Loucy (cell line): ENCODE measurements at regions not wholly inside any gene's neighbourhood (a gene's known extent, or its start where the extent isn't known, plus 50 kb on each side); places are given as distances from the start of the nearest gene placed in this dataset.

Experiments used
- H2AFZ ChIP-seq: fragments of 200-600 bp; sonication (generic); 2 replicates; pipeline ENCODE4 v1.6.0; 2016; ENCODE audit warnings: antibody characterized with exemption, mild to moderate bottlenecking, low read length, moderate library complexity
- H3F3A ChIP-seq: fragments of 200-600 bp; 2 replicates; pipeline ENCODE4 v1.6.0; 2016; ENCODE audit warnings: antibody characterized with exemption, low read depth, mild to moderate bottlenecking
- H3K27me3 ChIP-seq: fragments of 200-600 bp; sonication (generic); 2 replicates; pipeline ENCODE4 v1.6.1; 2014; ENCODE audit warnings: low read length, mild to moderate bottlenecking; ENCODE audit not compliant: insufficient read depth, poor library complexity, severe bottlenecking
- H3K36me3 ChIP-seq: fragments of 200-600 bp; sonication (generic); 2 replicates; pipeline ENCODE4 v1.6.1; 2016; ENCODE audit warnings: low read length; ENCODE audit not compliant: insufficient read depth
- H3K4me1 ChIP-seq: fragments of 200-600 bp; sonication (generic); 2 replicates; pipeline ENCODE4 v1.5.1; 2014; ENCODE audit warnings: low read length, mild to moderate bottlenecking; ENCODE audit not compliant: insufficient read depth, poor library complexity, severe bottlenecking
- H3K4me2 ChIP-seq: fragments of 200-600 bp; sonication (generic); 2 replicates; pipeline ENCODE4 v1.6.0; 2014; ENCODE audit warnings: antibody characterized with exemption, low read length, low read depth, mild to moderate bottlenecking; ENCODE audit not compliant: poor library complexity, severe bottlenecking
- H3K4me3 ChIP-seq: fragments of 200-600 bp; sonication (generic); 2 replicates; pipeline ENCODE4 v1.5.1; 2014; ENCODE audit warnings: low read length, mild to moderate bottlenecking, mixed read lengths; ENCODE audit not compliant: poor library complexity, severe bottlenecking
- H3K79me2 ChIP-seq: fragments of 200-600 bp; sonication (generic); 2 replicates; pipeline ENCODE4 v1.6.1; 2014; ENCODE audit warnings: low read length; ENCODE audit not compliant: insufficient read depth
- H3K9ac ChIP-seq: fragments of 200-600 bp; sonication (generic); 2 replicates; pipeline ENCODE4 v1.6.0; 2014; ENCODE audit warnings: mild to moderate bottlenecking, low read depth, low read length, moderate library complexity; ENCODE audit not compliant: poor library complexity, severe bottlenecking
- H3K9me2 ChIP-seq: fragments of 200-600 bp; sonication (generic); replicated peaks from 2 replicates; pipeline ENCODE4 v1.6.1; 2016; ENCODE audit warnings: low read depth, low read length, mixed read lengths
- H3K9me3 ChIP-seq: fragments of 200-600 bp; sonication (generic); 2 replicates; pipeline ENCODE4 v1.6.1; 2014; ENCODE audit warnings: mild to moderate bottlenecking, antibody characterized with exemption, low read length, low read depth; ENCODE audit not compliant: insufficient read depth
- H4K20me1 ChIP-seq: fragments of 200-600 bp; sonication (generic); 2 replicates; pipeline ENCODE4 v1.6.0; 2014; ENCODE audit warnings: antibody characterized with exemption, low read length, mild to moderate bottlenecking; ENCODE audit not compliant: insufficient read depth, poor library complexity, severe bottlenecking
- CTCF ChIP-seq: fragments of 200-600 bp; sonication (generic); conservative IDR thresholded peaks from 2 replicates; pipeline ENCODE4 v1.5.1; 2014; ENCODE audit warnings: mild to moderate bottlenecking, antibody characterized with exemption, low read length
- EZH2phosphoT487 ChIP-seq: fragments of 200-600 bp; IDR thresholded peaks from 2 replicates; pipeline ENCODE4 v1.6.1; 2018; ENCODE audit warnings: antibody characterized with exemption, mild to moderate bottlenecking, moderate library complexity, borderline replicate concordance

- TF ChIP-seq CTCF (no peak), EZH2phosphoT487 (no peak)
- no peaks in the 10 kb centered on the region for H3K27me3 ChIP-seq
- peaks cover 25% of the 10 kb centered on the region for H3K4me1 ChIP-seq
- no peaks in the 10 kb centered on the region for H3K9me3 ChIP-seq
- H4K20me1 ChIP-seq, result no peaks in the 10 kb centered on the region
- no peaks in the 10 kb centered on the region for H3K9me2 ChIP-seq
- no peak overlapping the region for H3K4me3 ChIP-seq
- H3K9ac ChIP-seq, result no peak overlapping the region
- H3K79me2 ChIP-seq, result no peaks in the 10 kb centered on the region
- H3K4me2 ChIP-seq, result no peak overlapping the region
- no peaks in the 10 kb centered on the region for H3F3A ChIP-seq
- H2AFZ ChIP-seq, result no peak overlapping the region
- no peaks in the 10 kb centered on the region for H3K36me3 ChIP-seq
Measured at GRCh38 chr9:91036356-91036755, 234.7 kb downstream of the SYK start.

- no peaks in the 10 kb centered on the region for H3K36me3 ChIP-seq
- TF ChIP-seq EZH2phosphoT487 (no peak), CTCF (peak; percentile 60)
- peaks cover 25% of the 10 kb centered on the region for H3K4me1 ChIP-seq
- H4K20me1 ChIP-seq, result no peaks in the 10 kb centered on the region
- H3K9ac ChIP-seq, result no peak overlapping the region
- H2AFZ ChIP-seq, result no peak overlapping the region
- peak overlapping the region; percentile 11 for H3K4me2 ChIP-seq
- H3K9me2 ChIP-seq, result no peaks in the 10 kb centered on the region
- H3K4me3 ChIP-seq, result no peak overlapping the region
- no peaks in the 10 kb centered on the region for H3F3A ChIP-seq
- H3K79me2 ChIP-seq, result no peaks in the 10 kb centered on the region
- no peaks in the 10 kb centered on the region for H3K27me3 ChIP-seq
- no peaks in the 10 kb centered on the region for H3K9me3 ChIP-seq
Measured at GRCh38 chr9:91036826-91037510, 235.3 kb downstream of the SYK start.

GRCh38 chr9:91037511-91038482 lies 236.2 kb downstream of the SYK start:
- no peaks in the 10 kb centered on the region for H4K20me1 ChIP-seq
- H3K9me2 ChIP-seq, result no peaks in the 10 kb centered on the region
- H3K9me3 ChIP-seq, result no peaks in the 10 kb centered on the region
- peak overlapping the region; percentile 25; the same call in 1 of the 2 replicates for H2AFZ ChIP-seq
- TF ChIP-seq CTCF (no peak), EZH2phosphoT487 (no peak)
- H3K4me3 ChIP-seq, result no peak overlapping the region
- H3F3A ChIP-seq, result no peaks in the 10 kb centered on the region
- H3K27me3 ChIP-seq, result no peaks in the 10 kb centered on the region
- H3K9ac ChIP-seq, result no peak overlapping the region
- no peaks in the 10 kb centered on the region for H3K79me2 ChIP-seq
- peak overlapping the region; percentile 11 for H3K4me2 ChIP-seq
- H3K4me1 ChIP-seq, result peaks cover 25% of the 10 kb centered on the region
- H3K36me3 ChIP-seq, result no peaks in the 10 kb centered on the region
